22Rv1 (cell line): ENCODE measurements at regions not wholly inside any gene's neighbourhood (a gene's known extent, or its start where the extent isn't known, plus 50 kb on each side); places are given as distances from the start of the nearest gene placed in this dataset.

Source experiments
- CTCF ChIP-seq: fragments of 450-650 bp; IDR thresholded peaks from 2 replicates; pipeline ENCODE4 v1.5.1; 2017; ENCODE audit warnings: mild to moderate bottlenecking
- ZFX ChIP-seq: fragments of 450-650 bp; IDR thresholded peaks from 2 replicates; pipeline ENCODE4 v1.6.1; 2017; ENCODE audit warnings: antibody characterized with exemption, borderline replicate concordance

DNA sequence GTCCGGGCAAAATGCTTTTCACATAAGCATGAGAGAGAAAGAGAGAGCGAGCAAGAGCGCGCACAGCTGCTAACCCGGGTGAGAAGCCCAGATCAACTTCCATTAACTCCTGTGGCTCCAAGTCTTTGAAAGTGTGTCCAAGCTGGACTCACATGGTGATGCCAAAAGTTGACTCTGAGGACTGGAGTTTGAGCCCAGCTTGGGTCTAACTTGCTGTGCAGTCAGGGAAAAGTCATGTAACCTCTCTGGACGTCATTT, 357.2 kb upstream of the SULF2 start:
- TF ChIP-seq CTCF (no peak), ZFX (no peak)
